ENCODE measurements at regions not wholly inside any gene's neighbourhood (a gene's known extent, or its start where the extent isn't known, plus 50 kb on each side); places are given as distances from the start of the nearest gene placed in this dataset.

DNA sequence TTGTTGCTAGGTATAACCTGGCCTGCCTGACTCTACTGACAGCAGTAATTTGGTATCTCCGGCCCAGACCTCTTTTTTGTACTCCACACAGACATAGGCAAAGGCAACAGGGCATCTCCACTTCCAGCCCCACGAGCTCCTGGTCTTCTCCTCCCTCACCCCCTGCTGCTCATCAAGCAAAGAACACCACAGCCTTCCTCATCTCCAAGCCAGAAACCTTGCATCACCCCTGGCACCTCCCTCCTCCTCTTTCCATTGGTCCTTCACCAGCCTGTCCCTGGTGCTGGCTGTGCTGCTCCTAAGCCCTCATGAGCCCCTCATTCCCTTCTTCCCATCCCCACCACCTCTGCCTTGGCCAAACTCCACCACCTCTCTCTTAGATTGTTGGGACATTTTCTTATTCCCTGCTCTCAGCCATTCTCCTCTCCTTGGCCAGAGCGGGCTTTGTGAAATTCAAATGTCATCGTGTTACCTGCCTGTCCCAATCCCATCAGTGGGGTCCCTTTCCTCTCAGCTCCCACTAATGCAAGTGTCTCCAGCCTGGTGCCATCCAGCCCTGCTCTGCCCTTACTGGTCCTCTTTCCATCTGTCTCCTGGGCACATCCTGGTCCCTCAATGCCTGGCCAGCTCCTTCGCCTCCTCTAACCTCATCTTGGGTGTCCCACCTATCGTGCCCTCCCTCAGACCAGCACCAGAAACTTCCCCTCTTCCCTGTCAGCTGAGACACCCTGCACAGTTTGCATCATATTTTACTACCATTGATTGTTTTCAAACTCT lies 77.4 kb downstream of the INHBB start:
- Histone ChIP-seq H3K4me2 (no peak overlapping the region), H3K36me3 (no peaks in the 10 kb centered on the region), H3K9ac (no peak overlapping the region), H3F3A (ENCODE audit: low read depth) (no peaks in the 10 kb centered on the region), H3K4me3 (no peak overlapping the region), H3K4me1 (no peaks in the 10 kb centered on the region), H4K20me1 (ENCODE audit: low read depth) (no peaks in the 10 kb centered on the region), H2AFZ (replicated peaks) (no peak overlapping the region), H3K9me3 (ENCODE audit: low read depth) (no peaks in the 10 kb centered on the region), H3K79me2 (ENCODE audit: low read depth) (no peaks in the 10 kb centered on the region), H3K27me3 (peaks cover 56% of the 10 kb centered on the region), H3K27ac (no peak overlapping the region)
- H3K4me3 Mint-ChIP-seq, result no peak overlapping the region
- no peak for DNase-seq (ENCODE audit: low spot score)
- peaks cover 13% of the 10 kb centered on the region for H3K27me3 Mint-ChIP-seq (ENCODE audit: insufficient read depth, low read depth)
- no peaks in the 10 kb centered on the region for H3K9me3 Mint-ChIP-seq
- no peak overlapping the region for H3K27ac Mint-ChIP-seq
- no peaks in the 10 kb centered on the region for H3K4me1 Mint-ChIP-seq
- TF ChIP-seq EZH2 (IDR thresholded peaks at IDR 0.05), result no peak
- TF ChIP-seq, protein P1, sequence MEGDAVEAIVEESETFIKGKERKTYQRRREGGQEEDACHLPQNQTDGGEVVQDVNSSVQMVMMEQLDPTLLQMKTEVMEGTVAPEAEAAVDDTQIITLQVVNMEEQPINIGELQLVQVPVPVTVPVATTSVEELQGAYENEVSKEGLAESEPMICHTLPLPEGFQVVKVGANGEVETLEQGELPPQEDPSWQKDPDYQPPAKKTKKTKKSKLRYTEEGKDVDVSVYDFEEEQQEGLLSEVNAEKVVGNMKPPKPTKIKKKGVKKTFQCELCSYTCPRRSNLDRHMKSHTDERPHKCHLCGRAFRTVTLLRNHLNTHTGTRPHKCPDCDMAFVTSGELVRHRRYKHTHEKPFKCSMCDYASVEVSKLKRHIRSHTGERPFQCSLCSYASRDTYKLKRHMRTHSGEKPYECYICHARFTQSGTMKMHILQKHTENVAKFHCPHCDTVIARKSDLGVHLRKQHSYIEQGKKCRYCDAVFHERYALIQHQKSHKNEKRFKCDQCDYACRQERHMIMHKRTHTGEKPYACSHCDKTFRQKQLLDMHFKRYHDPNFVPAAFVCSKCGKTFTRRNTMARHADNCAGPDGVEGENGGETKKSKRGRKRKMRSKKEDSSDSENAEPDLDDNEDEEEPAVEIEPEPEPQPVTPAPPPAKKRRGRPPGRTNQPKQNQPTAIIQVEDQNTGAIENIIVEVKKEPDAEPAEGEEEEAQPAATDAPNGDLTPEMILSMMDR (IDR thresholded peaks at IDR 0.05), result no peak
- no peak for TF ChIP-seq EZH2phosphoT487 (IDR thresholded peaks at IDR 0.05)
- no peaks in the 10 kb centered on the region for H3K36me3 Mint-ChIP-seq

GRCh38 chr2:120424274-120424796 lies 78.4 kb downstream of the INHBB start:
- H3F3A ChIP-seq (ENCODE audit: low read depth), result no peaks in the 10 kb centered on the region
- TF ChIP-seq EZH2phosphoT487 (IDR thresholded peaks at IDR 0.05) (no peak), EZH2 (IDR thresholded peaks at IDR 0.05) (no peak)
- TF ChIP-seq, protein P1 (IDR thresholded peaks at IDR 0.05), result no peak
- H3K4me3 Mint-ChIP-seq, result no peak overlapping the region
- no peak overlapping the region for H3K27ac Mint-ChIP-seq
- H3K27me3 ChIP-seq, result peaks cover 61% of the 10 kb centered on the region
- H3K9me3 ChIP-seq (ENCODE audit: low read depth), result no peaks in the 10 kb centered on the region
- H3K36me3 Mint-ChIP-seq, result no peaks in the 10 kb centered on the region
- H2AFZ ChIP-seq (replicated peaks), result no peak overlapping the region
- H3K36me3 ChIP-seq, result no peaks in the 10 kb centered on the region
- H3K9ac ChIP-seq, result no peak overlapping the region
- no peaks in the 10 kb centered on the region for H4K20me1 ChIP-seq (ENCODE audit: low read depth)
- H3K79me2 ChIP-seq (ENCODE audit: low read depth), result no peaks in the 10 kb centered on the region
- peaks cover 4% of the 10 kb centered on the region for H3K4me1 Mint-ChIP-seq
- peaks cover 13% of the 10 kb centered on the region for H3K27me3 Mint-ChIP-seq (ENCODE audit: insufficient read depth, low read depth)
- no peak overlapping the region for H3K27ac ChIP-seq
- H3K4me2 ChIP-seq, result no peak overlapping the region
- no peak overlapping the region for H3K4me3 ChIP-seq
- H3K9me3 Mint-ChIP-seq, result no peaks in the 10 kb centered on the region
- DNase-seq (ENCODE audit: low spot score), result no peak
- H3K4me1 ChIP-seq, result peaks cover 7% of the 10 kb centered on the region

DNA sequence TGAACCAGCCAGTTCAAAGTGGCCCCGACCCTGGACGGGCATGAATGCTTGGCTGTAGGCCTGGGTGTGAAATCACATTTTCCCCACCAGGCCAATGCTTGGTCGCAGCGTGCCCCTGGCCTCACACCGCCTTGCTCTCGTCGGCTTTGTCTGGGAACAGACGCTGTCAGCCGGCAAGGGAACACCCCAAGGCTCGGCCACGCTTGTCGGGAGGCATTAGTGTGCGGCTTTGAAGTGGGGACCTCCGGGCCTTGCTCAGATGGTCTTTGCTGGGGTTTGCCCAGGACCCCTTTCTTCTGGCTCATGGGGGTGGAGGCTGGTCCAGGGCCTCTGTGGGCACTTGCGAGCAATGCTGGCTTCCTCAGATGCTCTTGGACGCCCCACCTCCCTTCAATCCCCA lies 79.1 kb downstream of the INHBB start:
- H3K4me3 Mint-ChIP-seq, result no peak overlapping the region
- Histone ChIP-seq H3K79me2 (ENCODE audit: low read depth) (no peaks in the 10 kb centered on the region), H3K27me3 (peaks cover 63% of the 10 kb centered on the region), H3K4me3 (no peak overlapping the region), H3F3A (ENCODE audit: low read depth) (no peaks in the 10 kb centered on the region), H2AFZ (replicated peaks) (no peak overlapping the region), H3K27ac (no peak overlapping the region), H3K4me1 (peaks cover 11% of the 10 kb centered on the region), H3K4me2 (no peak overlapping the region), H3K36me3 (no peaks in the 10 kb centered on the region), H3K9me3 (ENCODE audit: low read depth) (no peaks in the 10 kb centered on the region), H3K9ac (no peak overlapping the region), H4K20me1 (ENCODE audit: low read depth) (peaks cover 1% of the 10 kb centered on the region)
- H3K27me3 Mint-ChIP-seq (ENCODE audit: insufficient read depth, low read depth), result peaks cover 14% of the 10 kb centered on the region
- H3K27ac Mint-ChIP-seq, result no peak overlapping the region
- H3K4me1 Mint-ChIP-seq, result peaks cover 9% of the 10 kb centered on the region
- no peaks in the 10 kb centered on the region for H3K9me3 Mint-ChIP-seq
- H3K36me3 Mint-ChIP-seq, result no peaks in the 10 kb centered on the region
- no peak for DNase-seq (ENCODE audit: low spot score)
- TF ChIP-seq EZH2 (IDR thresholded peaks at IDR 0.05), result no peak
- no peak for TF ChIP-seq EZH2phosphoT487 (IDR thresholded peaks at IDR 0.05)
- TF ChIP-seq, protein P1 (IDR thresholded peaks at IDR 0.05), result no peak
